ENCODE measurements at regions not wholly inside any gene's neighbourhood (a gene's known extent, or its start where the extent isn't known, plus 50 kb on each side); places are given as distances from the start of the nearest gene placed in this dataset.
A peak's percentile ranks its signal among the peaks of the same experiment; 100 is the strongest.
"Not testable (repeated sequence)": the region's sequence is repeated elsewhere in the genome, so short reads cannot be mapped to it uniquely, and the experiment has no call there.

GRCh38 chr4:111435986-111436744, 709.1 kb upstream of the FAM241A start:
- DNase-seq, result no peak

- DNase-seq, result no peak
Observed at GRCh38 chr4:111441687-111442086, 703.6 kb upstream of the FAM241A start.

- DNase-seq, result not testable (repeated sequence)
Observed at GRCh38 chr4:111444836-111445235, 700.4 kb upstream of the FAM241A start.

- no peak for DNase-seq
Observed at GRCh38 chr4:111449657-111450056, 695.6 kb upstream of the FAM241A start.

- DNase-seq, result no peak
Observed at GRCh38 chr4:111450867-111451266, 694.4 kb upstream of the FAM241A start.

GRCh38 chr4:111453216-111453615, 692.0 kb upstream of the FAM241A start:
- no peak for DNase-seq

- no peak for DNase-seq
Observed at GRCh38 chr4:111454961-111455360, 690.3 kb upstream of the FAM241A start.

- no peak for DNase-seq
Observed at GRCh38 chr4:111464251-111465045, 680.8 kb upstream of the FAM241A start.

GRCh38 chr4:111466811-111467604, 678.2 kb upstream of the FAM241A start:
- DNase-seq, result no peak

- peak; percentile 10 for DNase-seq
Observed at GRCh38 chr4:111475001-111475400, 670.3 kb upstream of the FAM241A start.

- DNase-seq, result no peak
Observed at GRCh38 chr4:111475666-111476065, 669.6 kb upstream of the FAM241A start.

- DNase-seq, result no peak
Observed at GRCh38 chr4:111480510-111480909, 664.7 kb upstream of the FAM241A start.

GRCh38 chr4:111483375-111484169, 661.7 kb upstream of the FAM241A start:
- no peak for DNase-seq

GRCh38 chr4:111492496-111492895, 652.8 kb upstream of the FAM241A start:
- no peak for DNase-seq

GRCh38 chr4:111494471-111494870, 650.8 kb upstream of the FAM241A start:
- no peak for DNase-seq

GRCh38 chr4:111494971-111495370, 650.3 kb upstream of the FAM241A start:
- no peak for DNase-seq

GRCh38 chr4:111499291-111499690, 646.0 kb upstream of the FAM241A start:
- no peak for DNase-seq

- DNase-seq, result peak; percentile 5
Observed at GRCh38 chr4:111499706-111500105, 645.5 kb upstream of the FAM241A start.

- DNase-seq, result no peak
Observed at GRCh38 chr4:111500858-111501257, 644.4 kb upstream of the FAM241A start.

GRCh38 chr4:111501946-111502345, 643.3 kb upstream of the FAM241A start:
- DNase-seq, result no peak

- DNase-seq, result no peak
Observed at GRCh38 chr4:111502626-111503025, 642.6 kb upstream of the FAM241A start.

- DNase-seq, result no peak
Observed at GRCh38 chr4:111506706-111507105, 638.5 kb upstream of the FAM241A start.

- DNase-seq, result no peak
Observed at GRCh38 chr4:111510535-111510934, 634.7 kb upstream of the FAM241A start.

Data from NCI-H1694 treated with DMSO at 0.1 percent for 48 hours (cell line).